Psoas muscle (tissue), 7 donors: ENCODE measurements at regions not wholly inside any gene's neighbourhood (a gene's known extent, or its start where the extent isn't known, plus 50 kb on each side); places are given as distances from the start of the nearest gene placed in this dataset.

Source experiments
- ATAC-seq, 4 donors: fragments of 200-7000 bp; cut with Tn5 transposase; one replicate each; pipeline ENCODE4 v1.9.1; 2020; ENCODE audit warnings: moderate library complexity in 3 of 4, mild to moderate bottlenecking in 2 of 4
- DNase-seq, 2 donors: peaks; one replicate each; pipeline ENCODE4 v3.0.0-alpha.2; 2020
- H3K27ac ChIP-seq: fragments of 200-600 bp; one replicate; pipeline ENCODE4 v1.8.0; 2022
- H3K27me3 ChIP-seq, 3 donors: fragments of 200-600 bp in 1 of 3; one replicate each; pipeline versions ENCODE4 v1.6.1 to v1.8.0; 2013 to 2022; ENCODE audit warnings: low read length in 2 of 3, mild to moderate bottlenecking in 2 of 3, moderate library complexity in 1 of 3; ENCODE audit not compliant: insufficient read depth in 3 of 3
- H3K36me3 ChIP-seq, 2 donors: fragments of 200-600 bp in 1 of 2; one replicate each; pipeline versions ENCODE4 v1.6.1 to v1.8.0; 2013 to 2022; ENCODE audit warnings: low read depth in 1 of 2, mild to moderate bottlenecking in 1 of 2, moderate library complexity in 1 of 2; ENCODE audit not compliant: insufficient read depth in 1 of 2
- H3K4me1 ChIP-seq: fragments of 200-600 bp; one replicate; pipeline ENCODE4 v1.8.0; 2022
- H3K4me3 ChIP-seq: fragments of 200-600 bp; one replicate; pipeline ENCODE4 v1.8.0; 2022; ENCODE audit warnings: mild to moderate bottlenecking
- H3K9me3 ChIP-seq: fragments of 200-600 bp; one replicate; pipeline ENCODE4 v1.8.0; 2022
- WGBS, 3 donors: extraction: QIAGEN DNeasy Blood & Tissue Kit; methylation state at CpG; one replicate each; pipeline versions ENCODE4 v1.1.6 to v1.1.7; 2013; 5-methylcytosine and 5-hydroxymethylcytosine counted together
- intact Hi-C, 2 donors: fragments of 100-400 bp; cut with DNase I; formaldehyde crosslinking; loops; one replicate each; pipeline versions ENCODE4 v1.11.0 to v1.14.2; 2022
- TF ChIP-seq, protein P1 (sequence below): fragments of 200-600 bp; IDR thresholded peaks from one replicate; pipeline ENCODE4 v1.8.0; 2022; ENCODE audit warnings: antibody characterized with exemption
- donor health status: healthy with polysubstance abuse.
- donor health status: DM: no; HTN: no; CAD: no; lungs with moderate emphysema.
- donor health status: Bipolar disorder and iron deficiency.
- donor health status: healthy.
- donor health status: DM: yes; HTN: yes; CAD: no.
- donor health status: DM: no; HTN: no; CAD: no.
- donor health status: DM: yes; HTN: yes; CAD: no.

GRCh38 chr4:112842513-112842912 is 205.6 kb downstream of the LARP7 start:
- no peaks in the 10 kb centered on the region for H3K9me3 ChIP-seq
- no peaks in the 10 kb centered on the region for H3K36me3 ChIP-seq
- no peak for DNase-seq
- 84 to 97% (median 85%) methylated on average over 10 of the region's 10 CpGs for WGBS, 3 donors
- H3K4me1 ChIP-seq = no peaks in the 10 kb centered on the region
- TF ChIP-seq, protein P1, sequence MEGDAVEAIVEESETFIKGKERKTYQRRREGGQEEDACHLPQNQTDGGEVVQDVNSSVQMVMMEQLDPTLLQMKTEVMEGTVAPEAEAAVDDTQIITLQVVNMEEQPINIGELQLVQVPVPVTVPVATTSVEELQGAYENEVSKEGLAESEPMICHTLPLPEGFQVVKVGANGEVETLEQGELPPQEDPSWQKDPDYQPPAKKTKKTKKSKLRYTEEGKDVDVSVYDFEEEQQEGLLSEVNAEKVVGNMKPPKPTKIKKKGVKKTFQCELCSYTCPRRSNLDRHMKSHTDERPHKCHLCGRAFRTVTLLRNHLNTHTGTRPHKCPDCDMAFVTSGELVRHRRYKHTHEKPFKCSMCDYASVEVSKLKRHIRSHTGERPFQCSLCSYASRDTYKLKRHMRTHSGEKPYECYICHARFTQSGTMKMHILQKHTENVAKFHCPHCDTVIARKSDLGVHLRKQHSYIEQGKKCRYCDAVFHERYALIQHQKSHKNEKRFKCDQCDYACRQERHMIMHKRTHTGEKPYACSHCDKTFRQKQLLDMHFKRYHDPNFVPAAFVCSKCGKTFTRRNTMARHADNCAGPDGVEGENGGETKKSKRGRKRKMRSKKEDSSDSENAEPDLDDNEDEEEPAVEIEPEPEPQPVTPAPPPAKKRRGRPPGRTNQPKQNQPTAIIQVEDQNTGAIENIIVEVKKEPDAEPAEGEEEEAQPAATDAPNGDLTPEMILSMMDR = no peak
- intact Hi-C loops = no loop called here
- no peak overlapping the region for H3K4me3 ChIP-seq
- no peak for ATAC-seq
- H3K27me3 ChIP-seq = no peaks in the 10 kb centered on the region
- H3K27ac ChIP-seq = no peak overlapping the region

DNA sequence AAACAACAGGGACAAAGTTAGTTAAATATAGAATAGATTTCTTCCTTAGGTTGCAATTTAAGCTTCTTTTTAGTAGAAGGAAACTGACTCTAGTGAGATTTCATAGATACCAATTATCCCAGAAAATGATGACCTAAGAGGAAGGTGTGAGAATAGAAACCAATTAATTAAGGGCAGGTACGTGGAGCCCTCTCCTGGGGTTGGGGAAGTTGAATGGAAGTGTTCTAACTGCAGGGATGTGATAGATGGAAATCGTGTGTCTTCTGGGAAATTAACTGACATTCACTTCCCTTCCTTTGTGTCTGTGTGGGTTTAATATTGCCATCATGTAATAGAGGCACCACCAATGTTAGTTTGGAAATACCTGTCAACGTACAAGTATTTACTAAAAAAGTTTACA is 204.1 kb upstream of the ANK2 start:
- H3K27ac ChIP-seq = no peak overlapping the region
- TF ChIP-seq, protein P1 = no peak
- no peak for DNase-seq
- WGBS, 3 donors = 82 to 91% (median 85%) methylated on average over 3 of the region's 3 CpGs
- no peak for ATAC-seq
- intact Hi-C loops = no loop called here
- H3K4me3 ChIP-seq = no peak overlapping the region
- no peaks in the 10 kb centered on the region for H3K9me3 ChIP-seq
- peaks cover 7% of the 10 kb centered on the region for H3K4me1 ChIP-seq
- H3K27me3 ChIP-seq = no peaks in the 10 kb centered on the region
- no peaks in the 10 kb centered on the region for H3K36me3 ChIP-seq

DNA sequence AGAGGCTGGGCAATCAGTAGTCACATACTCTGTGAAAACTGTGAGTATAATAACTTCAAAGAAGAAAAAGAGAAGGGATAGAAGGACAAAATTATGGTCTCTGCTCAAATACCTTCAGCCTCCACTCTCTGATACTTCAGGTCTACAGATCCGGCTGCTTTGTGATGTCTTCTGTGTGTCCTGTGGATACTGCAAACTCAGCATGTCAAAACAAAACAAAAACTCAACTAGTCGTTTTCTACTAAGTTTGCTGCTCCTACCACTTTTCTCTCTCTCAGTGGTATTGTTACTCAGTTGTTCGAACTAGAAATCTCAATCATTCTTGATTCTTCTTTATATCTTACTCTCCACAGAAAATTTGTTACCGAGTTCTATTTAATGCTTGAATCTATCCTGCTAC is 202.4 kb upstream of the ANK2 start:
- Histone ChIP-seq H3K36me3 (no peaks in the 10 kb centered on the region), H3K4me1 (peaks cover 7% of the 10 kb centered on the region), H3K4me3 (no peak overlapping the region), H3K27ac (no peak overlapping the region), H3K9me3 (no peaks in the 10 kb centered on the region), H3K27me3 (no peaks in the 10 kb centered on the region)
- ATAC-seq (no peak), DNase-seq (no peak)
- intact Hi-C loops = no loop called here
- TF ChIP-seq, protein P1 = no peak
- 90 to 95% (median 94%) methylated on average over 4 of the region's 4 CpGs for WGBS, 3 donors

DNA sequence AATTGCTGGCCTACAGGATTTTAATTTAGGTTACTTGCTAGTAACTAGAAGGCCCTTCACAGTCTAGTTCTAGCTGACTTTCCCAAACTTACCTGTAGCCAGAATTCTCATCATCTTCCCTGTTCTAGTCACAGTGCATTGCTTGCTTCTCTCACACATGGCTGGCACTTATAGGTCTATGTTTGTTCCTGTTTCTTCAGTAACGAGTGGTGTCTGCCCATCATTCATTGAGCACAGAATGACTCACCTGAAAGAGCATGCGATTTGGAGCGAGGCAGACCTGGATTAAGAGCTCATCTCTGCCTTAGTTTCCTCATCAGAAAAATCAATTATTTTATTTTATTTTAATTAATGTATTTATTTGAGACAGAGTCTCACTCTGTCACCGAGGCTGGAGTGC is 201.7 kb upstream of the ANK2 start:
- peaks cover 7% of the 10 kb centered on the region for H3K4me1 ChIP-seq
- no peak overlapping the region for H3K27ac ChIP-seq
- H3K36me3 ChIP-seq = no peaks in the 10 kb centered on the region
- intact Hi-C loops = no loop called here
- no peaks in the 10 kb centered on the region for H3K27me3 ChIP-seq
- TF ChIP-seq, protein P1 = no peak
- 91 to 95% (median 95%) methylated on average over 4 of the region's 4 CpGs for WGBS, 3 donors
- ATAC-seq (no peak), DNase-seq (no peak)
- no peak overlapping the region for H3K4me3 ChIP-seq
- no peaks in the 10 kb centered on the region for H3K9me3 ChIP-seq

DNA sequence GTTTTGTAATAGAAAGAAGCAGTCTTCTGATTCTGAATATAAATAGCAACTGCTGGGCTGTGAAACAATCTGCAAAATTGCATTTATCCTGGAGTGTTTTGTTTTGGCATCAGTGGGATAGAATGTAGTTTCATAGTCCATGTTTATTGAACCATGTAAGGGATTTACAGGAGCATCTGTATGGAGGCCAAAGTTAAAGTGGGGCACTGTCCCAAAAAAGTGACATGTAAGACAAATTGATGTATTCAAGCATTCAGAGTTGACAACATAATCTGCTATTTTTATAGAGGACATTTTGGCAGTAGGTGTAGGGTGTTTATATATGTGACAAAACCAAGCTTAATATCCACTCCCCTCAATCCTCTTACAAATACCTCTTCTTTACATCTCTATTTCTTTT is 200.5 kb upstream of the ANK2 start:
- H3K36me3 ChIP-seq = no peaks in the 10 kb centered on the region
- H3K9me3 ChIP-seq = no peaks in the 10 kb centered on the region
- intact Hi-C loops = no loop called here
- peaks cover 7% of the 10 kb centered on the region for H3K4me1 ChIP-seq
- ATAC-seq = peak in 1 of 4 donors; percentile 44
- H3K4me3 ChIP-seq = no peak overlapping the region
- TF ChIP-seq, protein P1 = no peak
- DNase-seq = no peak
- no peaks in the 10 kb centered on the region for H3K27me3 ChIP-seq
- no peak overlapping the region for H3K27ac ChIP-seq
